SK-N-MC (cell line): ENCODE measurements at regions not wholly inside any gene's neighbourhood (a gene's known extent, or its start where the extent isn't known, plus 50 kb on each side); places are given as distances from the start of the nearest gene placed in this dataset.

Experiments used
- EZH2 ChIP-seq: fragments of 200-600 bp; sonication (generic); IDR thresholded peaks from one replicate; pipeline ENCODE4 v1.6.1; 2017; ENCODE audit warnings: antibody characterized with exemption
- FOXP2 ChIP-seq: optimal IDR thresholded peaks from 2 replicates; pipeline ENCODE3; 2011; ENCODE audit warnings: mild to moderate bottlenecking, moderate library complexity; ENCODE audit not compliant: insufficient read depth; ENCODE audit errors: extremely low read length, control extremely low read depth
- POLR2AphosphoS5 ChIP-seq: IDR thresholded peaks from 2 replicates; pipeline ENCODE4 v1.6.1; 2012; ENCODE audit warnings: mild to moderate bottlenecking, low read depth, low read length, borderline replicate concordance

- TF ChIP-seq POLR2AphosphoS5 (no peak), EZH2 (no peak), FOXP2 (no peak)
Measured at GRCh38 chr9:86773422-86773945, 173.8 kb downstream of the GAS1 start.
